GM12878 (cell line): ENCODE measurements at regions not wholly inside any gene's neighbourhood (a gene's known extent, or its start where the extent isn't known, plus 50 kb on each side); places are given as distances from the start of the nearest gene placed in this dataset.
A peak's percentile ranks its signal among the peaks of the same experiment; 100 is the strongest.

Source experiments
- ATAC-seq: fragments of 200-7000 bp; cut with Tn5 transposase; 3 replicates; pipeline ENCODE4 v1.9.1; 2020; ENCODE audit warnings: mild to moderate bottlenecking, moderate library complexity
- BruUV-seq: library from RNA; stranded (reverse); fragments of 400-500 nt; replicated peaks from 2 replicates; lab custom pipeline; 2021; lab: Mats Ljungman, UMichigan
- CTCF ChIA-PET: fragments of 300-600 bp; sonication (Branson Sonifier 250); formaldehyde crosslinking; extraction: SDS; loops from one replicate; lab custom pipeline; 2021; ENCODE audit warnings: inconsistent platforms; lab: Yijun Ruan, JAX
- POLR2A ChIA-PET: fragments of 350-600 bp; formaldehyde crosslinking; extraction: SDS; loops from one replicate; lab custom pipeline; 2021; ENCODE audit warnings: inconsistent platforms; lab: Charles Lee
- RAD21 ChIA-PET: fragments of 300-600 bp; sonication (Branson Sonifier 250); formaldehyde crosslinking; loops from one replicate; lab custom pipeline; 2023; ENCODE audit warnings: antibody characterized with exemption; ENCODE audit not compliant: unreplicated experiment; lab: Charles Lee
- SMC1A ChIA-PET: fragments of 300-600 bp; sonication (Branson Sonifier 250); formaldehyde crosslinking; loops from one replicate; lab custom pipeline; 2023; ENCODE audit not compliant: unreplicated experiment, uncharacterized antibody; lab: Charles Lee
- DNase-seq: peaks from one replicate; pipeline ENCODE4 v3.0.0-alpha.2; 2011; ENCODE audit warnings: low read depth, low spot score
- FAIRE-seq: peaks from 3 replicates; lab custom pipeline; 2011; peaks lifted over from hg19 to GRCh38; lab: Jason Lieb, UNC
- H2AFZ ChIP-seq: 2 replicates; pipeline ENCODE4 v1.6.0; 2011; ENCODE audit warnings: low read depth, low read length, control low read depth; ENCODE audit not compliant: control insufficient read depth
- H3K27ac ChIP-seq: 2 replicates; pipeline ENCODE4 v1.5.1; 2011; ENCODE audit warnings: control low read depth; ENCODE audit not compliant: control insufficient read depth, insufficient read depth
- H3K27me3 ChIP-seq, 2 experiments: replicated peaks in 1 of 2; 2 replicates each; pipeline versions ENCODE4 v1.6.0 to v1.6.1; 2011; ENCODE audit warnings: low read length in 1 of 2; ENCODE audit not compliant: control insufficient read depth in 2 of 2, insufficient read depth in 2 of 2
- H3K36me3 ChIP-seq, 2 experiments: 2 replicates each; pipeline ENCODE4 v1.5.1; 2011; ENCODE audit warnings: low read length in 1 of 2; ENCODE audit not compliant: control insufficient read depth in 2 of 2, insufficient read depth in 2 of 2
- H3K4me1 ChIP-seq: 2 replicates; pipeline ENCODE4 v1.6.1; 2011; ENCODE audit warnings: mild to moderate bottlenecking, low read length, moderate library complexity, mixed read lengths; ENCODE audit not compliant: control insufficient read depth, insufficient read depth
- H3K4me2 ChIP-seq: 2 replicates; pipeline ENCODE4 v1.6.0; 2011; ENCODE audit warnings: control low read depth; ENCODE audit not compliant: control insufficient read depth, insufficient read depth
- H3K4me3 ChIP-seq: fragments of 200-600 bp; sonication (generic); 2 replicates; pipeline ENCODE4 v1.5.1; 2016
- H3K79me2 ChIP-seq: 2 replicates; pipeline ENCODE4 v1.6.0; 2011; ENCODE audit warnings: low read length; ENCODE audit not compliant: control insufficient read depth, insufficient read depth
- H3K9ac ChIP-seq: 2 replicates; pipeline ENCODE4 v1.8.0; 2011; ENCODE audit warnings: low read length, control low read depth, mixed read lengths; ENCODE audit not compliant: control insufficient read depth, insufficient read depth
- H3K9me3 ChIP-seq: replicated peaks from 3 replicates; pipeline ENCODE4 v1.5.1; 2011; ENCODE audit warnings: mild to moderate bottlenecking, low read length; ENCODE audit not compliant: control insufficient read depth, insufficient read depth
- H4K20me1 ChIP-seq: 2 replicates; pipeline ENCODE4 v1.6.0; 2011; ENCODE audit not compliant: control insufficient read depth, insufficient read depth
- CUX1 ChIP-seq: IDR thresholded peaks from 2 replicates; pipeline ENCODE4 v1.6.1; 2012; ENCODE audit warnings: improper control_type of control experiment, low read depth, low read length; ENCODE audit not compliant: insufficient replicate concordance
- EP300 ChIP-seq, 2 experiments: fragments of 150-350 bp in 1 of 2; IDR thresholded peaks; 2 replicates each; pipeline ENCODE4 v1.6.1; 2011 to 2012; ENCODE audit warnings: low read depth in 2 of 2, low read length in 2 of 2, borderline replicate concordance in 1 of 2, improper control_type of control experiment in 1 of 2, inconsistent platforms in 1 of 2; ENCODE audit not compliant: control insufficient read depth in 1 of 2
- EZH2 ChIP-seq: IDR thresholded peaks from 2 replicates; pipeline ENCODE4 v1.6.1; 2012; ENCODE audit warnings: low read depth, mild to moderate bottlenecking, control low read depth, inconsistent platforms, low read length, borderline replicate concordance; ENCODE audit not compliant: control insufficient read depth
- FOS ChIP-seq: IDR thresholded peaks from 3 replicates; pipeline ENCODE4 v1.6.1; 2011; ENCODE audit warnings: borderline replicate concordance; ENCODE audit not compliant: insufficient read length; ENCODE audit errors: extremely low read depth
- POLR2A ChIP-seq: IDR thresholded peaks from 2 replicates; pipeline ENCODE4 v1.6.1; 2011; ENCODE audit warnings: low read depth, mild to moderate bottlenecking, low read length
- POU2F2 ChIP-seq: IDR thresholded peaks from 3 replicates; pipeline ENCODE4 v1.6.1; 2011; ENCODE audit warnings: low read depth, mild to moderate bottlenecking, low read length, borderline replicate concordance
- RAD21 ChIP-seq: IDR thresholded peaks from 2 replicates; pipeline ENCODE4 v1.6.1; 2011; ENCODE audit warnings: mild to moderate bottlenecking, low read depth, low read length, moderate library complexity; ENCODE audit not compliant: insufficient read depth
- RB1 ChIP-seq: fragments of 450-650 bp; formaldehyde crosslinking; IDR thresholded peaks from 2 replicates; pipeline ENCODE4 v1.6.1; 2017; ENCODE audit warnings: mild to moderate bottlenecking, borderline replicate concordance
- SMAD5 ChIP-seq: IDR thresholded peaks from 2 replicates; pipeline ENCODE4 v1.6.1; 2016; ENCODE audit warnings: antibody characterized with exemption, low read depth
- SMARCA5 ChIP-seq: fragments of 450-650 bp; IDR thresholded peaks from 2 replicates; pipeline ENCODE4 v1.6.1; 2017; ENCODE audit warnings: mild to moderate bottlenecking
- ZSCAN29 ChIP-seq: fragments of 450-650 bp; IDR thresholded peaks from 2 replicates; pipeline ENCODE4 v1.6.1; 2017; ENCODE audit warnings: mild to moderate bottlenecking, moderate library complexity
- WGBS: methylation state at CpG from one replicate; pipeline ENCODE4 v1.1.6; 2016; ENCODE audit warnings: low lambda C conversion rate; ENCODE audit not compliant: insufficient replicate concordance, insufficient coverage; ENCODE audit errors: missing lambda C conversion rate; 5-methylcytosine and 5-hydroxymethylcytosine counted together
- in situ Hi-C: fragments of 300-500 bp; cut with MboI; formaldehyde crosslinking; loops from 9 replicates; pipeline ENCODE4 v1.14.3; 2018; ENCODE audit warnings: mixed read lengths
- intact Hi-C: fragments of 100-400 bp; cut with micrococcal nuclease; formaldehyde crosslinking; loops from one replicate; pipeline ENCODE4 v1.14.2; 2022; ENCODE audit not compliant: unreplicated experiment
- TF ChIP-seq, protein P1 (sequence below): IDR thresholded peaks from 2 replicates; pipeline ENCODE4 v1.6.1; 2011; ENCODE audit warnings: low read depth, low read length, improper control_type of control experiment, borderline replicate concordance

- Histone ChIP-seq H3K4me3 (no peak overlapping the region), H3K4me1 (no peaks in the 10 kb centered on the region), H3K27me3 (no peaks in the 10 kb centered on the region), H3K9ac (no peak overlapping the region), H3K9me3 (no peaks in the 10 kb centered on the region), H3K27ac (no peak overlapping the region), H4K20me1 (no peaks in the 10 kb centered on the region), H3K36me3 (no peaks in the 10 kb centered on the region), H3K4me2 (no peak overlapping the region), H3K79me2 (no peaks in the 10 kb centered on the region), H2AFZ (no peak overlapping the region)
- FAIRE-seq, result no peak
- WGBS, result 40% methylated on average over 3 of the region's 3 CpGs
- SMC1A ChIA-PET, result no interaction called here
- CTCF ChIA-PET, result no interaction called here
- no TSS peak for BruUV-seq
- RAD21 ChIA-PET, result no interaction called here
- in situ Hi-C loops, result no loop called here
- ATAC-seq, result no peak
- intact Hi-C loops, result no loop called here
- TF ChIP-seq RB1, result no peak
- TF ChIP-seq ZSCAN29, result no peak
- POLR2A ChIA-PET, result no interaction called here
- no peak for DNase-seq
These were observed 551.0 kb upstream of the ANO5 start for GRCh38 chr11:21641869-21642268.

- no peak for DNase-seq
- POLR2A ChIA-PET, result interaction anchor here (0.6 kb wide), 1 partner anchor 574 kb away, joined by 3 read pairs; no protein-coding TSS in a partner anchor
- intact Hi-C loops, result no loop called here
- Histone ChIP-seq H4K20me1 (no peaks in the 10 kb centered on the region), H3K36me3 (no peaks in the 10 kb centered on the region), H3K27ac (no peak overlapping the region), H2AFZ (no peak overlapping the region), H3K4me2 (no peak overlapping the region), H3K4me3 (no peak overlapping the region), H3K27me3 (no peaks in the 10 kb centered on the region), H3K9ac (no peak overlapping the region), H3K79me2 (no peaks in the 10 kb centered on the region), H3K9me3 (no peaks in the 10 kb centered on the region), H3K4me1 (no peaks in the 10 kb centered on the region)
- in situ Hi-C loops, result no loop called here
- peak; percentile 53 for ATAC-seq
- WGBS, result 0% methylated on average over 1 of the region's 1 CpG
- BruUV-seq, result no TSS peak
- FAIRE-seq, result no peak
- SMC1A ChIA-PET, result interaction anchor here (1.4 kb wide), 1 partner anchor 9 kb away, joined by 5 read pairs; no protein-coding TSS in a partner anchor
- RAD21 ChIA-PET, result interaction anchor here (1.8 kb wide), 1 partner anchor 134 kb away, joined by 4 read pairs; no protein-coding TSS in a partner anchor
- CTCF ChIA-PET, result interaction anchor here (1.6 kb wide), 1 partner anchor 35 kb away, joined by 3 read pairs; no protein-coding TSS in a partner anchor
- TF ChIP-seq POLR2A (no peak), FOS (no peak), EZH2 (no peak), EP300 (IDR thresholded peaks at IDR 0.05; ENCODE audit: borderline replicate concordance in 1 of 2, control insufficient read depth in 1 of 2, low read depth in 2 of 2, low read length in 2 of 2) (no peak), POU2F2 (no peak), SMAD5 (no peak), RAD21 (no peak), CUX1 (no peak), SMARCA5 (no peak)
- TF ChIP-seq, protein P1, sequence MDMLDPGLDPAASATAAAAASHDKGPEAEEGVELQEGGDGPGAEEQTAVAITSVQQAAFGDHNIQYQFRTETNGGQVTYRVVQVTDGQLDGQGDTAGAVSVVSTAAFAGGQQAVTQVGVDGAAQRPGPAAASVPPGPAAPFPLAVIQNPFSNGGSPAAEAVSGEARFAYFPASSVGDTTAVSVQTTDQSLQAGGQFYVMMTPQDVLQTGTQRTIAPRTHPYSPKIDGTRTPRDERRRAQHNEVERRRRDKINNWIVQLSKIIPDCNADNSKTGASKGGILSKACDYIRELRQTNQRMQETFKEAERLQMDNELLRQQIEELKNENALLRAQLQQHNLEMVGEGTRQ, result no peak
These were observed 546.5 kb upstream of the ANO5 start for GRCh38 chr11:21646351-21646750.
